BJ (cell line): ENCODE measurements at regions not wholly inside any gene's neighbourhood (a gene's known extent, or its start where the extent isn't known, plus 50 kb on each side); places are given as distances from the start of the nearest gene placed in this dataset.

Experiments
- CTCF ChIA-PET: fragments of 350-600 bp; formaldehyde crosslinking; extraction: SDS; loops from one replicate; lab custom pipeline; 2021; ENCODE audit warnings: antibody characterized with exemption, inconsistent platforms; lab: Yijun Ruan, JAX
- POLR2A ChIA-PET: fragments of 300-600 bp; sonication (Branson Sonifier 250); formaldehyde crosslinking; extraction: SDS; loops from one replicate; lab custom pipeline; 2021; ENCODE audit warnings: antibody characterized with exemption; lab: Charles Lee
- DNase-seq: peaks from one replicate; pipeline ENCODE4 v3.0.0-alpha.2; 2011; ENCODE audit warnings: low read depth
- H3K27me3 ChIP-seq: 2 replicates; pipeline ENCODE4 v1.6.0; 2011; ENCODE audit warnings: low read length; ENCODE audit not compliant: control insufficient read depth, insufficient read depth
- H3K36me3 ChIP-seq: 2 replicates; pipeline ENCODE4 v1.5.1; 2011; ENCODE audit warnings: low read length; ENCODE audit not compliant: control insufficient read depth, insufficient read depth
- H3K4me3 ChIP-seq: 2 replicates; pipeline ENCODE4 v1.5.1; 2011; ENCODE audit warnings: low read depth, mild to moderate bottlenecking, control low read depth, low read length
- TF ChIP-seq, protein P1 (sequence below): IDR thresholded peaks from 2 replicates; pipeline ENCODE4 v1.5.1; 2011; ENCODE audit warnings: low read depth, mild to moderate bottlenecking, control low read depth, inconsistent platforms, low read length, moderate library complexity; ENCODE audit not compliant: insufficient read depth

DNA sequence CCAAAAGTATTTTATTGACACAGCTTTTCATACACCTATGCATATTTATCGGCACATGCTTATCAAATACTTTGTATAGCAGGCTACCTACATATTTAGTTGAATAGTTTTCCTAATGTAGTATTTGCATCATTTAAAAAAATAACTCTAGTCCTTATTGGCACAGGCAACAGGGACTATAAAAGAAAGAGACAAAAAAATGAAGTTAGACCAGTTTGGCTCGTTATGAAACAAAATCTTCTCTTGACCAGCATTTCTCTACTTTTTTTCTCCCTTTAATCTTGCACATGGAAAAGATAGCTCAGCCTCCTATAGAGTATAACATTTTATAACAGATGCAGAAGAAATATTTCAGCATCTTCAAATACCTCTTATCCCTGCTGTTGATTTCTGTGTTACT lies 794.8 kb upstream of the MIR17HG start:
- TF ChIP-seq, protein P1, sequence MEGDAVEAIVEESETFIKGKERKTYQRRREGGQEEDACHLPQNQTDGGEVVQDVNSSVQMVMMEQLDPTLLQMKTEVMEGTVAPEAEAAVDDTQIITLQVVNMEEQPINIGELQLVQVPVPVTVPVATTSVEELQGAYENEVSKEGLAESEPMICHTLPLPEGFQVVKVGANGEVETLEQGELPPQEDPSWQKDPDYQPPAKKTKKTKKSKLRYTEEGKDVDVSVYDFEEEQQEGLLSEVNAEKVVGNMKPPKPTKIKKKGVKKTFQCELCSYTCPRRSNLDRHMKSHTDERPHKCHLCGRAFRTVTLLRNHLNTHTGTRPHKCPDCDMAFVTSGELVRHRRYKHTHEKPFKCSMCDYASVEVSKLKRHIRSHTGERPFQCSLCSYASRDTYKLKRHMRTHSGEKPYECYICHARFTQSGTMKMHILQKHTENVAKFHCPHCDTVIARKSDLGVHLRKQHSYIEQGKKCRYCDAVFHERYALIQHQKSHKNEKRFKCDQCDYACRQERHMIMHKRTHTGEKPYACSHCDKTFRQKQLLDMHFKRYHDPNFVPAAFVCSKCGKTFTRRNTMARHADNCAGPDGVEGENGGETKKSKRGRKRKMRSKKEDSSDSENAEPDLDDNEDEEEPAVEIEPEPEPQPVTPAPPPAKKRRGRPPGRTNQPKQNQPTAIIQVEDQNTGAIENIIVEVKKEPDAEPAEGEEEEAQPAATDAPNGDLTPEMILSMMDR, result no peak
- no peak for DNase-seq
- ChIA-PET POLR2A (no interaction called here), CTCF (no interaction called here)
- no peak overlapping the region for H3K4me3 ChIP-seq
- no peaks in the 10 kb centered on the region for H3K27me3 ChIP-seq
- no peaks in the 10 kb centered on the region for H3K36me3 ChIP-seq

DNA sequence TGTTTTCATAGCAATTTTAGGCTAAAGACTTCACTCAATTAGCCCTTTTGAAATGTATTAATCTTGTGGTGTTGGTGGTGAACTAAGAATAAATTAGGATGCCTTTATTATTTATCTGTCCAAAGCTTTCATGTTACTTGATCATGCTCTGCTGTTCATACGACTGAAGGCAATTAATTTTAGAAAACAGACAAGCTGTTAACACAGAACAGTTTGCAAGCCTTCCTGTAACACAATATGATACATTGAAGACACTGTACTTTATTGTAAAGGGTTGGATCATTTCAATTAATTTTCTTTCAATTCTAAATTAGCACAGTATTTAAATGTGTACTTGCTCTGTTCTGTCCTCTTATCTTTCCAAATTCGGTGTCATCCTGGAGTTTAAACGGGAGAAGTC lies 794.3 kb upstream of the MIR17HG start:
- Histone ChIP-seq H3K4me3 (no peak overlapping the region), H3K36me3 (no peaks in the 10 kb centered on the region), H3K27me3 (no peaks in the 10 kb centered on the region)
- POLR2A ChIA-PET, result no interaction called here
- DNase-seq, result no peak
- CTCF ChIA-PET, result no interaction called here
- TF ChIP-seq, protein P1, result no peak

DNA sequence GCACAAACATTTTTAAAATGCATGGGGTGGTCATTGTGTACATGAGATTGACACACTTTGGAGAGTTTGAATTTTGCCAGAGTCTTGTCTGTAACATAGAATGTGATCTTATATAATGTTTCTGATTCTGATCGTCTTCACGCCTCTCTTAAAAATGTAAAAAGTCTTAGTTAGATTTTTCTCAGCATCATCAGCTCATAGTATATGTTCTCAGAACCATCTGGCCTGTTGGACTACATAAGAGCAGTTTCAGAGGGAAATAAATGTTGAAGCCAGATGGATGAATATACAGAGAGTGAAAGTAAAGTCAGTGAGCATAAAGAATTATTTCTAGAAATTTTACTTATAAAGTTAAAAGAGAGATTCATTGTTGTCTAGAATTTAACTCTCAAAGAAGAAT lies 789.9 kb upstream of the MIR17HG start:
- CTCF ChIA-PET, result no interaction called here
- DNase-seq, result no peak
- Histone ChIP-seq H3K36me3 (no peaks in the 10 kb centered on the region), H3K4me3 (no peak overlapping the region), H3K27me3 (no peaks in the 10 kb centered on the region)
- TF ChIP-seq, protein P1, result no peak
- POLR2A ChIA-PET, result no interaction called here

DNA sequence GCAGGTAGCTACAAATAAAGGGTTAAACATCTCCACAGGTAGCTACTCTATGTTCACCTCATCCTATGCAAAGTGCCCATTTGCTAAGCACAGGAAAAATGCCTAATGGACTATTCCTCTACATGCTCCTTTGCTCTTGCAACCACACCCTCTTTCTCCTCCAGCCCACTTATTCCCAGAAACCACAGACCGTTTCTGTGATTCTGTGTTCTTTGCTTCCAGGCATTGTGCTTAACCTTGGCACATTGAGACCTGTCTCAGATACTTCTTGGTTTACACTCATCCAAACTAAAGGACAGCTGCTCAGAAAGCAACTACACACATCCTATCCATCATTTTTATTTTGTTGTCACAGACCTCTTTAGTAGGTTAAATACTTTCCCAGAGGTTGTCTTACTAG lies 785.0 kb upstream of the MIR17HG start:
- ChIA-PET POLR2A (no interaction called here), CTCF (no interaction called here)
- DNase-seq, result no peak

DNA sequence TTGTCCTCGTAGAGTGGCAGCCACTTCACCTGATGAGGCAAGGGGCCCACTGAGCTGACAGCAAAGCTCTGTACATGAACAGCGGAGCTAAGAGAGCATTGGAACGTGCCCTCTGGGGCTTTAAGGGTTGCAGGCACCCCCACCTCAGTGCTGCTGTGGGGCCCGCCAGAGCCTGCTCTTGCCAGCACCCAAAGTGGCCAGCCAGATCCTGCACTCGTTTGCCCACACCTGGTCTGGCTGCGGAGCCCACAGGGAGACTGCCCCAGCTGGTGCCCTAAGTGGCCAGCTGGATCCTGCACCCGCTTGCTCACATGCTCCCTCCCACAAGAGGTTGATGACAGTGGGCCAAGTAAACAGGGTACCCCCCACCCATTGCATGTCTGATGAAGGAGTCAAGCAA lies 783.4 kb upstream of the MIR17HG start:
- no peak for DNase-seq
- CTCF ChIA-PET, result no interaction called here
- no peaks in the 10 kb centered on the region for H3K27me3 ChIP-seq
- POLR2A ChIA-PET, result no interaction called here
- H3K4me3 ChIP-seq, result no peak overlapping the region
- H3K36me3 ChIP-seq, result no peaks in the 10 kb centered on the region
- TF ChIP-seq, protein P1, result no peak

More for the DNA sequence above, 785.0 kb upstream of the MIR17HG start:
- no peak overlapping the region for H3K4me3 ChIP-seq
- TF ChIP-seq, protein P1, result no peak
- no peaks in the 10 kb centered on the region for H3K36me3 ChIP-seq
- H3K27me3 ChIP-seq, result no peaks in the 10 kb centered on the region
